H7 (cell line): ENCODE measurements at regions not wholly inside any gene's neighbourhood (a gene's known extent, or its start where the extent isn't known, plus 50 kb on each side); places are given as distances from the start of the nearest gene placed in this dataset.

Experiments used
- DNase-seq: peaks from one replicate; pipeline ENCODE4 v3.0.0; 2012
- H3K27me3 ChIP-seq: 2 replicates; pipeline ENCODE4 v1.6.0; 2011; ENCODE audit warnings: mild to moderate bottlenecking, low read length; ENCODE audit not compliant: control insufficient read depth, insufficient read depth
- H3K36me3 ChIP-seq: replicated peaks from 2 replicates; pipeline ENCODE4 v1.5.1; 2011; ENCODE audit warnings: low read length; ENCODE audit not compliant: control insufficient read depth, insufficient read depth
- H3K4me3 ChIP-seq: 2 replicates; pipeline ENCODE4 v1.5.1; 2011; ENCODE audit warnings: low read depth, mild to moderate bottlenecking, control low read depth, low read length, moderate library complexity; ENCODE audit not compliant: insufficient read depth

DNA sequence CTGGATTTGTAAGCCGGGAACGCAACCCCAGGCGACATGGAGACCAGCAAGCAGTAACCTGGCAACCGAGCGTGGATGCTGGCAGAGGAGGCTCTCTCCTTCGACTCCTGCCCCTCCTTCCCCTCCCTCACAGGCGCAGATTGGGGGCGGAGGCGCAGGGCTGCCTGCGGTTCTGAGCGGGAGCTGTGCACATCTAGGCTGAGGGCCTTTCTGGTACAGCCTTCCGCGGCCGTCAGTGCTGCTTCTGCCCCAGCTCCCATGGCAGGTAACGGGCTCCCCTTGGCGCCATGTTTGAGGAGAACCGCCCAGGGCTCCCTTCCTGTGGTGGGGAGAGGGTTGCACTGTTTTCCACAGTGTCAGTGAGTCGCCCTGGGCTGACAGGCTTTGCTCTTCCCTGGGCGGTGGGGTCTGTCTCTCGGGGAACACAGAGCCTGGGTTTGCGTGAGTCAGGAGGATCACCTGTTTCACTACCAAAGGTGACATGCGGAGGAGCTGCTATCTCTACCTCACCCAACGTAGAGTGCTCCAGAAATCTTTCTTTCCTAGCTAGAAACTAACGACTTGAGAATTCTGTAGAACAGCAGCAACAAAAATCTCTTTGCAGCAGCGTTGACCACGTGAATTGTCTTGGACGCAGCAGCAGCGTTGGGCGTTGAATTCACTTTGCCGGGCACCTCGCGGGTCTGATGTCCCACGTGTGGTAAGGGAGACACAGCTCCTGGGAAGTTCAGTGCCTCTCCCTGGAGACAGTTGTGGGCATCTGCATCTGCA, 154.8 kb upstream of the COBL start:
- Histone ChIP-seq H3K27me3 (peaks cover 7% of the 10 kb centered on the region; the same call in 1 of the 2 replicates), H3K36me3 (no peaks in the 10 kb centered on the region), H3K4me3 (peak overlapping the region; percentile 2; the same call in 1 of the 2 replicates)
- DNase-seq = peak; percentile 67

GRCh38 chr7:51467384-51468017, 150.9 kb upstream of the COBL start:
- DNase-seq = no peak
- no peaks in the 10 kb centered on the region for H3K36me3 ChIP-seq
- peaks cover 7% of the 10 kb centered on the region; the same call in 1 of the 2 replicates for H3K27me3 ChIP-seq
- no peak overlapping the region for H3K4me3 ChIP-seq

DNA sequence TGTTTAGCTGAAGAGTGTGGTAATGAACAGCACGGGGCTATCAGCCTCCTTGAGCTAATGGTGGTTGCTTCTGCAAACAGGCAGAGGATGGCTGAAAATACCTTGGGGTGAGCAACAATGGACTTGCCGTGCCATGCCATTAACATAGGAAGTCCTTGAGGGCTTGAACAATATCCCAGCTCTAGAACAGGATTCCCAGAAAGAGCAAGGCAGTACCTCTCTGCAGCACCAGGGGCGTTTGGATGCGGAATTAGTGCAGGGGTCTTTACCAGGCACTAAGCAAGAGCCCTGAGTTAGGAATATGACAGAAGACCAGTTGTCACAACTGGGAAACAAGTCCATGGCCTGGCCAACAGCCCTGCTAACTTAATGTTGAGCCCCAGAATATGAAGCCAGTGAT, 143.2 kb upstream of the COBL start:
- H3K36me3 ChIP-seq = no peaks in the 10 kb centered on the region
- DNase-seq = peak; percentile 46
- no peaks in the 10 kb centered on the region for H3K27me3 ChIP-seq
- H3K4me3 ChIP-seq = no peak overlapping the region

- no peaks in the 10 kb centered on the region for H3K27me3 ChIP-seq
- H3K4me3 ChIP-seq = no peak overlapping the region
- no peaks in the 10 kb centered on the region for H3K36me3 ChIP-seq
- DNase-seq = no peak
These were observed 142.1 kb upstream of the COBL start for GRCh38 chr7:51458693-51459092.

DNA sequence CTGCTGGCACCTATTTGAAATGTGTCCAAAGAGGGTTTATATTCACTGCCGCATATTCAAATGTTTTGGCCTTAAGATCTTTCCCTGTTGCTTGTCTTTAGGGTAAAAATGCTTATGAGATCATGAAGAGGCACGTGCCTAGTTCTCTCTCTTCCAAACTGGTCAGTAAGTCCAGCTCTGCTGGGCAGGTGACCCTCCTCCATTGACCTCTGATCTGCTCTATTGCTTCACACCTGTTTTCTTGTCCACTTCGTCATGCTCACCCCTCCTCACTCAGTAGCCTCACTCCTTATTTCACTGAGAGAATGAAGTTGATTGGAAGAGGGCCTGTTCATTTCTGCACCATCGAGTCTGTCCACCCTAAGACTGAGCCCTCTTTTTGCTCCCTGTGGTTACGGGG, 140.5 kb upstream of the COBL start:
- no peaks in the 10 kb centered on the region for H3K27me3 ChIP-seq
- no peak overlapping the region for H3K4me3 ChIP-seq
- H3K36me3 ChIP-seq = no peaks in the 10 kb centered on the region
- no peak for DNase-seq

DNA sequence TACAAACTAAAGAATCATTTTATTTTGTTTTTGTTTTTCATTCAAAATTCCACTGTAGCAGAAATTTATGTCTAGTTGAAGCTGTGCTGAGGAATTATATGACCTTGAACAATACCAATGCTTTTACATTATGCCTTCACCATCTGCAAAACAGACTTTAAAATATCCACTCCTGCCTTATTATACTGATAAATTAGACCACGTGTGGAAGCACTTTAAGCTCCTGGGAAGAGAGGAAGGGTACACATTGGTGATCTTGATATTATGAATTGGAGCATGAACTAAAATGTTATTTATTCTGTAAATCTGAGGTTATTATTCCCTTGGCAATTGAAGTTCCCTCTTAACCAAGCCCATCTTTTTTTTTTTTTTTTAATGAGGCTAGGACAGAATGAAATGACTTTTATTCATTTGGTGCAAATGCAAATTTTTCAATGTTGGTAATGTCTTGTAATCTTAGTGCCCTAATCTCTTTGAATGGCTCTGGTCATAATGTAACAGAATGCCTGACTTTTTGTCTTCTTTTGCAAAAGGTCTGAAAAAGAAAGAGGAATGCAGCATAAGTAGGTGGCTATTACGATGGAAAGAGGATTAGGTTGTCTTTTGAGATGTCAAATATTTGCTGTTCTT, 139.9 kb upstream of the COBL start:
- H3K27me3 ChIP-seq = no peaks in the 10 kb centered on the region
- DNase-seq = no peak
- no peaks in the 10 kb centered on the region for H3K36me3 ChIP-seq
- H3K4me3 ChIP-seq = no peak overlapping the region

GRCh38 chr7:51455948-51456347, 139.3 kb upstream of the COBL start:
- H3K4me3 ChIP-seq = no peak overlapping the region
- peaks cover 1% of the 10 kb centered on the region; the same call in 1 of the 2 replicates for H3K27me3 ChIP-seq
- no peaks in the 10 kb centered on the region for H3K36me3 ChIP-seq
- no peak for DNase-seq

GRCh38 chr7:51455513-51455912, 138.9 kb upstream of the COBL start:
- Histone ChIP-seq H3K4me3 (no peak overlapping the region), H3K36me3 (no peaks in the 10 kb centered on the region), H3K27me3 (peaks cover 1% of the 10 kb centered on the region; the same call in 1 of the 2 replicates)
- no peak for DNase-seq

DNA sequence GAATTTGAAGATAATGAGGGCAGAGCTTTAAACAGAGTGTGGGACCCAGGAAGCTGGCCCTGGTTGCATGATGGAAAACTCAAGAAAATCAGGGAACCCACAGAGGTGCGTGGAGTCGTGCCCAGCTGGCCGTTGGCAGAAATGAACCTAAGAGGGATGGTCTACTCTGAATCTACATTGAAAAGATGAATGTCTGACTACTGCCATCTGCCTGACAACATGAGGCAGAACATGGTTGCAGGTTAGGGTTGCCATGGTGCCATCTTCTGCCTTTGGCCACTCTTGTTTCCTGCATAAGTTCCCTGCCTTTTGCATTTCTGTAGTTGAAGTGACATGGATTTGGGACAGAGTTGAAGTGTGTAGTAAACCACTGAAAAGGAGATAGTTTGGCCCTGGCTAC, 138.5 kb upstream of the COBL start:
- peaks cover 1% of the 10 kb centered on the region; the same call in 1 of the 2 replicates for H3K27me3 ChIP-seq
- H3K36me3 ChIP-seq = no peaks in the 10 kb centered on the region
- DNase-seq = no peak
- H3K4me3 ChIP-seq = no peak overlapping the region

DNA sequence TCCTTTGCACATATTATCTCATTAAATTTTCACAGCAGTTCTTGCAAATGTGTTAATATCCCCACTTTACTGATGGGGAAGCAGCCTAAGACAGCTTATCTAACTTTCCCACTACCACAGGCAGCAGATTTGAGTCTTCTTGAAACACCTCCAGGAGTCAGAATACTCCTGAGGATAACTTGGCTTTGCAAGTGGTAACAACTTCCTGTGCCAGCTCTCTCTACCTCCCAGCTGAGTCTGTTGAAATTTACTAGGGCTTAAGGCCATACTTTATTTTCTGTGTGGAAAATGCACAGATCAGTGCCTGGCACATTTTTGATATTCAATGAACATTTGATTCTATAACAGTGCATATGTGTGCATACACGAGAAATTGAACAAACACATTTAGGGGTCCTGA, 136.1 kb upstream of the COBL start:
- no peaks in the 10 kb centered on the region for H3K36me3 ChIP-seq
- H3K4me3 ChIP-seq = no peak overlapping the region
- peaks cover 1% of the 10 kb centered on the region; the same call in 1 of the 2 replicates for H3K27me3 ChIP-seq
- no peak for DNase-seq

- Histone ChIP-seq H3K27me3 (peaks cover 1% of the 10 kb centered on the region; the same call in 1 of the 2 replicates), H3K36me3 (no peaks in the 10 kb centered on the region), H3K4me3 (no peak overlapping the region)
- peak; percentile 65 for DNase-seq
These were observed 135.3 kb upstream of the COBL start for GRCh38 chr7:51451751-51452476.

GRCh38 chr7:51450541-51450940, 133.9 kb upstream of the COBL start:
- Histone ChIP-seq H3K36me3 (no peaks in the 10 kb centered on the region), H3K4me3 (no peak overlapping the region), H3K27me3 (peaks cover 1% of the 10 kb centered on the region; the same call in 1 of the 2 replicates)
- DNase-seq = no peak

DNA sequence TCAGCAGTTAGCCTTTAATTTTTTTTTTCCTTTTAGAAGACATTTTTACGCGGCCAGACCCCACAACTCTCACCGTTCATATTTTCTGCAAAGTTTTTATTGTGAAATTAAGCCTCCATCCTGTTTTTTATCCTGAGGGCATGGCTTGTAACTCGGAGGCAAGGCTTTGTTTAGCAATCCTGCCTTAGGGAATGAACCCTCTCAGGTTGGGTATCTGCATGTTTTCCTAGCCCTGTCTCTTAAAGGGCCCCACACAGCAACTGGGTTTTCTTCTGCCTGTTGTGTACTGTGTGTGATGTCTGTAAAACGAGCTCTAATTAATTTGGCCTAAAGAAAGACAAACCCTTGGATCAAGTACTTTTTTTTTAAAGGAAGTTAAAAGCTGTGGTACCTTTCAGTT, 130.2 kb upstream of the COBL start:
- Histone ChIP-seq H3K36me3 (no peaks in the 10 kb centered on the region), H3K4me3 (no peak overlapping the region), H3K27me3 (peaks cover 1% of the 10 kb centered on the region; the same call in 1 of the 2 replicates)
- DNase-seq = no peak

- H3K36me3 ChIP-seq = no peaks in the 10 kb centered on the region
- DNase-seq = peak; percentile 64
- H3K27me3 ChIP-seq = peaks cover 1% of the 10 kb centered on the region; the same call in 1 of the 2 replicates
- H3K4me3 ChIP-seq = no peak overlapping the region
These were observed 129.7 kb upstream of the COBL start for GRCh38 chr7:51446356-51446755.
